Panc1 (cell line): ENCODE measurements at regions not wholly inside any gene's neighbourhood (a gene's known extent, or its start where the extent isn't known, plus 50 kb on each side); places are given as distances from the start of the nearest gene placed in this dataset.

ENCODE experiments used
- CTCF ChIP-seq: fragments of 450-650 bp; IDR thresholded peaks from 2 replicates; pipeline ENCODE4 v1.5.1; 2017; ENCODE audit warnings: mild to moderate bottlenecking
- POLR2AphosphoS5 ChIP-seq: IDR thresholded peaks from 2 replicates; pipeline ENCODE4 v1.6.1; 2012; ENCODE audit warnings: mild to moderate bottlenecking, low read depth, low read length, moderate library complexity
- TCF7L2 ChIP-seq: IDR thresholded peaks from 2 replicates; pipeline ENCODE4 v1.6.1; 2011; ENCODE audit warnings: mild to moderate bottlenecking, low read depth, low read length, inconsistent platforms

GRCh38 chr7:106335814-106336213, 51.0 kb upstream of the NAMPT start:
- TF ChIP-seq CTCF (no peak), POLR2AphosphoS5 (no peak), TCF7L2 (no peak)
